Left lung (tissue), 4 donors: ENCODE measurements at regions not wholly inside any gene's neighbourhood (a gene's known extent, or its start where the extent isn't known, plus 50 kb on each side); places are given as distances from the start of the nearest gene placed in this dataset.

ENCODE experiments used
- ATAC-seq: fragments of 200-7000 bp; cut with Tn5 transposase; one replicate; pipeline ENCODE4 v1.9.1; 2020; ENCODE audit warnings: moderate library complexity
- DNase-seq, 4 donors: peaks; one replicate each; pipeline ENCODE4 v3.0.0-alpha.2; 2013 to 2020
- H3K27ac ChIP-seq, 2 donors: fragments of 200-600 bp; sonication (generic) in 1 of 2; one replicate each; pipeline versions ENCODE4 v1.5.0 to v1.8.0; 2020 to 2021
- H3K27me3 ChIP-seq, 2 donors: fragments of 200-600 bp; sonication (generic) in 1 of 2; one replicate each; pipeline versions ENCODE4 v1.5.0 to v1.8.0; 2020 to 2021
- H3K36me3 ChIP-seq, 2 donors: fragments of 200-600 bp; sonication (generic) in 1 of 2; one replicate each; pipeline versions ENCODE4 v1.5.0 to v1.8.0; 2020 to 2021
- H3K4me1 ChIP-seq, 2 donors: fragments of 200-600 bp; one replicate each; pipeline ENCODE4 v1.8.0; 2021
- H3K4me3 ChIP-seq, 2 donors: fragments of 200-600 bp; sonication (generic) in 1 of 2; one replicate each; pipeline versions ENCODE4 v1.5.0 to v1.8.0; 2020 to 2021; ENCODE audit warnings: mild to moderate bottlenecking in 1 of 2
- H3K9me3 ChIP-seq, 2 donors: fragments of 200-600 bp; sonication (generic) in 1 of 2; one replicate each; pipeline versions ENCODE4 v1.5.0 to v1.8.0; 2020 to 2021
- intact Hi-C, 2 donors: fragments of 100-400 bp; cut with DNase I; formaldehyde crosslinking; loops; one replicate each; pipeline versions ENCODE4 v1.11.2 to v1.14.2; 2022
- TF ChIP-seq, protein P1 (sequence below), 2 donors: fragments of 200-600 bp; sonication (generic) in 1 of 2; IDR thresholded peaks; one replicate each; pipeline versions ENCODE4 v1.5.0 to v1.8.0; 2021; ENCODE audit warnings: antibody characterized with exemption in 2 of 2
- donor health status: DM: no; HTN: yes; CAD: no.
- donor health status: DM: no; HTN: no; CAD: no.

- DNase-seq, result no peak
- H3K27ac ChIP-seq, result no peak overlapping the region
- intact Hi-C loops, result no loop called here
- no peaks in the 10 kb centered on the region for H3K36me3 ChIP-seq
- peaks cover 0 to 51% of the 10 kb centered on the region in 2 donors for H3K9me3 ChIP-seq
- no peaks in the 10 kb centered on the region for H3K4me1 ChIP-seq
- no peaks in the 10 kb centered on the region for H3K27me3 ChIP-seq
- no peak overlapping the region for H3K4me3 ChIP-seq
- TF ChIP-seq, protein P1, sequence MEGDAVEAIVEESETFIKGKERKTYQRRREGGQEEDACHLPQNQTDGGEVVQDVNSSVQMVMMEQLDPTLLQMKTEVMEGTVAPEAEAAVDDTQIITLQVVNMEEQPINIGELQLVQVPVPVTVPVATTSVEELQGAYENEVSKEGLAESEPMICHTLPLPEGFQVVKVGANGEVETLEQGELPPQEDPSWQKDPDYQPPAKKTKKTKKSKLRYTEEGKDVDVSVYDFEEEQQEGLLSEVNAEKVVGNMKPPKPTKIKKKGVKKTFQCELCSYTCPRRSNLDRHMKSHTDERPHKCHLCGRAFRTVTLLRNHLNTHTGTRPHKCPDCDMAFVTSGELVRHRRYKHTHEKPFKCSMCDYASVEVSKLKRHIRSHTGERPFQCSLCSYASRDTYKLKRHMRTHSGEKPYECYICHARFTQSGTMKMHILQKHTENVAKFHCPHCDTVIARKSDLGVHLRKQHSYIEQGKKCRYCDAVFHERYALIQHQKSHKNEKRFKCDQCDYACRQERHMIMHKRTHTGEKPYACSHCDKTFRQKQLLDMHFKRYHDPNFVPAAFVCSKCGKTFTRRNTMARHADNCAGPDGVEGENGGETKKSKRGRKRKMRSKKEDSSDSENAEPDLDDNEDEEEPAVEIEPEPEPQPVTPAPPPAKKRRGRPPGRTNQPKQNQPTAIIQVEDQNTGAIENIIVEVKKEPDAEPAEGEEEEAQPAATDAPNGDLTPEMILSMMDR (IDR thresholded peaks at IDR 0.05), result no peak
- ATAC-seq, result no peak
Observed at GRCh38 chr17:22490399-22490798, 798.1 kb downstream of the KCNJ18 start.

DNA sequence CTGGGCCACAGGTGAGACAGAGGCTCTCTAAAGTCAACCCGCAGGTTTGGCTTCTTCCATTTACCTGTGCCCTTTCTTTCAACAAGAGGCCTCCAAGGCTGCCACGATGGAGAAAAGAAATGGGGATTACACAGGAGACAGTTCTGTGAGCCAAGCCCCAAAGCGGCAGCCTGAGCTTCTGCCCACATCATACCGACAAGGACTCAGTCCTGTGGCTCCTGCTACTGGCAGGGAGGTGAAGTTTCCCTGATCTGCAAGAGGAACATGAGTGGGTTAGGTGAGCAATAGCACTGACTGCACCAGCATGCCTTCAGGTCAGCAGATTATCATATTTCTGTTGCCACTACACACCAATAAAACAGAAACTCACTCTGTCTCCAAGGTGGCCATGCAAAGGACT lies 800.0 kb downstream of the KCNJ18 start:
- intact Hi-C loops, result no loop called here
- H3K27me3 ChIP-seq, result no peaks in the 10 kb centered on the region
- no peak overlapping the region for H3K4me3 ChIP-seq
- no peaks in the 10 kb centered on the region for H3K36me3 ChIP-seq
- TF ChIP-seq, protein P1 (IDR thresholded peaks at IDR 0.05), result no peak
- ATAC-seq, result no peak
- no peak for DNase-seq
- no peak overlapping the region for H3K27ac ChIP-seq
- no peaks in the 10 kb centered on the region for H3K4me1 ChIP-seq
- peaks cover 0 to 54% of the 10 kb centered on the region in 2 donors for H3K9me3 ChIP-seq

- H3K27me3 ChIP-seq, result no peaks in the 10 kb centered on the region
- TF ChIP-seq, protein P1 (IDR thresholded peaks at IDR 0.05), result no peak
- no peak for ATAC-seq
- H3K27ac ChIP-seq, result no peak overlapping the region
- intact Hi-C loops, result no loop called here
- H3K4me3 ChIP-seq, result no peak overlapping the region
- no peaks in the 10 kb centered on the region for H3K36me3 ChIP-seq
- H3K9me3 ChIP-seq, result peaks cover 0 to 36% of the 10 kb centered on the region in 2 donors
- DNase-seq, result no peak
- no peaks in the 10 kb centered on the region for H3K4me1 ChIP-seq
Observed at GRCh38 chr17:22496450-22496849, 804.1 kb downstream of the KCNJ18 start.

DNA sequence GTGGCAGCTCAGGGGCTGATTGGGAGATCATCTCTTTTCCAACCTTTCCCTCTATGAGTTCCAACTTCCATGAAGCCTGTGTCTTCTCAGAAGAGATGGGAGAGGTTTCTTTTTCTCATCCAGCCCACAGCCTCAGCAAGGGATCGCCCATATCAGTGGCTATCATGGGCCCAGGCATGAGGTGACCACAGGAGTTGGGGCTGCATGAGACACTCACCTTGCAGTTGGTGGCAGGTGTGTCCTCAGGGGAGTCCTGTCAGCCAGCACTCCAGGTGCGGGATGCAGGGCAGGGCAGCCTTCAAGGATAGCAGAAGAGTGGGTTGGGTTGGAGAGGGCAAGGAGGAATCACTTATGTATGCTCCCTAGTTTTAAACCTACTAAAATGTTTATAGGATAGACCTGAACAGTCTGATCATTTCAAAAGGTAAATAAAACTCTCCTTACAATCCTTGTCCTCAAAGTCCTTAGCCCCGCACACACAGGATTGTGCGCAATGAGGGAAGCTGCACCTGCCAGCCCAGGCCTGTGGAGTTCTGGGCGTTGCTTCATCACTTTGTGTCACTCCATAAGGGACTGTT lies 811.1 kb downstream of the KCNJ18 start:
- no peak overlapping the region for H3K4me3 ChIP-seq
- no peaks in the 10 kb centered on the region for H3K4me1 ChIP-seq
- TF ChIP-seq, protein P1 (IDR thresholded peaks at IDR 0.05), result no peak
- no peak overlapping the region for H3K27ac ChIP-seq
- intact Hi-C loops, result no loop called here
- no peaks in the 10 kb centered on the region for H3K27me3 ChIP-seq
- H3K9me3 ChIP-seq, result peaks cover 0 to 37% of the 10 kb centered on the region in 2 donors
- no peak for DNase-seq
- ATAC-seq, result no peak
- no peaks in the 10 kb centered on the region for H3K36me3 ChIP-seq

GRCh38 chr17:22505660-22506059 lies 813.3 kb downstream of the KCNJ18 start:
- TF ChIP-seq, protein P1 (IDR thresholded peaks at IDR 0.05), result no peak
- ATAC-seq (no peak), DNase-seq (no peak)
- intact Hi-C loops, result no loop called here
- no peak overlapping the region for H3K27ac ChIP-seq
- no peaks in the 10 kb centered on the region for H3K27me3 ChIP-seq
- no peak overlapping the region for H3K4me3 ChIP-seq
- H3K4me1 ChIP-seq, result no peaks in the 10 kb centered on the region
- peaks cover 0 to 37% of the 10 kb centered on the region in 2 donors for H3K9me3 ChIP-seq
- H3K36me3 ChIP-seq, result no peaks in the 10 kb centered on the region
